SK-N-SH (cell line): ENCODE measurements at regions not wholly inside any gene's neighbourhood (a gene's known extent, or its start where the extent isn't known, plus 50 kb on each side); places are given as distances from the start of the nearest gene placed in this dataset.

Source experiments
- EZH2phosphoT487 ChIP-seq: fragments of 200-600 bp; sonication (generic); IDR thresholded peaks from 2 replicates; pipeline ENCODE4 v1.6.1; 2017; ENCODE audit warnings: low read depth, mixed run types, mild to moderate bottlenecking, antibody characterized with exemption, moderate library complexity, borderline replicate concordance
- RAD21 ChIP-seq: IDR thresholded peaks from 2 replicates; pipeline ENCODE4 v1.6.1; 2012; ENCODE audit warnings: mild to moderate bottlenecking, low read length
- RXRA ChIP-seq: IDR thresholded peaks from 2 replicates; pipeline ENCODE4 v1.4.0; 2012; ENCODE audit warnings: low read depth, mild to moderate bottlenecking, borderline replicate concordance
- SMC3 ChIP-seq: IDR thresholded peaks from 2 replicates; pipeline ENCODE4 v1.6.1; 2012; ENCODE audit warnings: low read depth, low read length, improper control_type of control experiment
- TAF1 ChIP-seq: IDR thresholded peaks from 2 replicates; pipeline ENCODE4 v1.6.1; 2012; ENCODE audit warnings: low read depth, mild to moderate bottlenecking, low read length, moderate library complexity, borderline replicate concordance
- TCF12 ChIP-seq: IDR thresholded peaks from 2 replicates; pipeline ENCODE4 v1.4.0; 2012
- TF ChIP-seq, protein P1 (sequence below): fragments of 200-600 bp; sonication (generic); IDR thresholded peaks from 2 replicates; pipeline ENCODE4 v1.6.1; 2017; ENCODE audit warnings: antibody characterized with exemption, mild to moderate bottlenecking, moderate library complexity
- TF ChIP-seq, protein P2 (sequence below): IDR thresholded peaks from 2 replicates; pipeline ENCODE4 v1.4.0; 2012; ENCODE audit warnings: low read depth
- TF ChIP-seq, protein P3 (sequence below): fragments of 150-350 bp; IDR thresholded peaks from 2 replicates; pipeline ENCODE4 v1.6.1; 2017; ENCODE audit warnings: antibody characterized with exemption, low read length, low read depth, borderline replicate concordance

DNA sequence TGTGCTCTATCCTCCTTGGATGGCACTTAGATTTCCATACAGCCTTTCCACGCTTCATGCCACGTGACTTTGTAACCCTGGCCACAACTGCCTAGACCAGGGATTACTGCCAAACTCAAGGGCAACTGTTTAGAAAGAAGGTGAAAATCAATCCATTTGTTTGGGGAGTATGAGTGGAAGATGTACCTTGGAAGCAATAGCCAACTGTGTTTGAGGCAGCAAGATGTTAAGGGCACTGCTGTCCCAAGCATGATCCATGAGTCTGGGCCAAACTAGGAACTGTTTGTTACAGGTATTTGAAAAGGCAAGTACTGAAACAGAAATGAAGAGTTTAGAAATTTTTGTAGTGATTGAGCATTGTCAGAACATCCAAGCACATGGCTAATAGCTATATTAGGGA, 138.9 kb downstream of the CDC42EP3 start:
- TF ChIP-seq RAD21, result no peak
- no peak for TF ChIP-seq EZH2phosphoT487
- no peak for TF ChIP-seq TAF1
- TF ChIP-seq, protein P1, sequence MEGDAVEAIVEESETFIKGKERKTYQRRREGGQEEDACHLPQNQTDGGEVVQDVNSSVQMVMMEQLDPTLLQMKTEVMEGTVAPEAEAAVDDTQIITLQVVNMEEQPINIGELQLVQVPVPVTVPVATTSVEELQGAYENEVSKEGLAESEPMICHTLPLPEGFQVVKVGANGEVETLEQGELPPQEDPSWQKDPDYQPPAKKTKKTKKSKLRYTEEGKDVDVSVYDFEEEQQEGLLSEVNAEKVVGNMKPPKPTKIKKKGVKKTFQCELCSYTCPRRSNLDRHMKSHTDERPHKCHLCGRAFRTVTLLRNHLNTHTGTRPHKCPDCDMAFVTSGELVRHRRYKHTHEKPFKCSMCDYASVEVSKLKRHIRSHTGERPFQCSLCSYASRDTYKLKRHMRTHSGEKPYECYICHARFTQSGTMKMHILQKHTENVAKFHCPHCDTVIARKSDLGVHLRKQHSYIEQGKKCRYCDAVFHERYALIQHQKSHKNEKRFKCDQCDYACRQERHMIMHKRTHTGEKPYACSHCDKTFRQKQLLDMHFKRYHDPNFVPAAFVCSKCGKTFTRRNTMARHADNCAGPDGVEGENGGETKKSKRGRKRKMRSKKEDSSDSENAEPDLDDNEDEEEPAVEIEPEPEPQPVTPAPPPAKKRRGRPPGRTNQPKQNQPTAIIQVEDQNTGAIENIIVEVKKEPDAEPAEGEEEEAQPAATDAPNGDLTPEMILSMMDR, result no peak
- TF ChIP-seq, protein P2, sequence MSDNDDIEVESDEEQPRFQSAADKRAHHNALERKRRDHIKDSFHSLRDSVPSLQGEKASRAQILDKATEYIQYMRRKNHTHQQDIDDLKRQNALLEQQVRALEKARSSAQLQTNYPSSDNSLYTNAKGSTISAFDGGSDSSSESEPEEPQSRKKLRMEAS, result no peak
- TF ChIP-seq, protein P3, sequence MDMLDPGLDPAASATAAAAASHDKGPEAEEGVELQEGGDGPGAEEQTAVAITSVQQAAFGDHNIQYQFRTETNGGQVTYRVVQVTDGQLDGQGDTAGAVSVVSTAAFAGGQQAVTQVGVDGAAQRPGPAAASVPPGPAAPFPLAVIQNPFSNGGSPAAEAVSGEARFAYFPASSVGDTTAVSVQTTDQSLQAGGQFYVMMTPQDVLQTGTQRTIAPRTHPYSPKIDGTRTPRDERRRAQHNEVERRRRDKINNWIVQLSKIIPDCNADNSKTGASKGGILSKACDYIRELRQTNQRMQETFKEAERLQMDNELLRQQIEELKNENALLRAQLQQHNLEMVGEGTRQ, result no peak
- no peak for TF ChIP-seq TCF12
- TF ChIP-seq SMC3, result no peak
- no peak for TF ChIP-seq RXRA
